Right lobe of liver (tissue), 4 donors: ENCODE measurements at regions not wholly inside any gene's neighbourhood (a gene's known extent, or its start where the extent isn't known, plus 50 kb on each side); places are given as distances from the start of the nearest gene placed in this dataset.

ENCODE experiments used
- POLR2A ChIP-seq: fragments of 450-650 bp; IDR thresholded peaks from one replicate; pipeline ENCODE4 v1.6.1; 2017; ENCODE audit warnings: antibody characterized with exemption, mild to moderate bottlenecking
- TF ChIP-seq, protein P1 (sequence below), 4 donors: fragments of 200-600 bp in 3 of 4; fragments of 450-650 bp in 1 of 4; IDR thresholded peaks; one replicate each; pipeline versions ENCODE4 v1.5.1 to v1.8.0; 2016 to 2022; ENCODE audit warnings: antibody characterized with exemption in 4 of 4, mild to moderate bottlenecking in 2 of 4
- donor health status: DM: no; HTN: no; CAD: no.
- donor health status: DM: no; HTN: no; CAD: no.
- donor health status: DM: no; HTN: yes; CAD: no.

DNA sequence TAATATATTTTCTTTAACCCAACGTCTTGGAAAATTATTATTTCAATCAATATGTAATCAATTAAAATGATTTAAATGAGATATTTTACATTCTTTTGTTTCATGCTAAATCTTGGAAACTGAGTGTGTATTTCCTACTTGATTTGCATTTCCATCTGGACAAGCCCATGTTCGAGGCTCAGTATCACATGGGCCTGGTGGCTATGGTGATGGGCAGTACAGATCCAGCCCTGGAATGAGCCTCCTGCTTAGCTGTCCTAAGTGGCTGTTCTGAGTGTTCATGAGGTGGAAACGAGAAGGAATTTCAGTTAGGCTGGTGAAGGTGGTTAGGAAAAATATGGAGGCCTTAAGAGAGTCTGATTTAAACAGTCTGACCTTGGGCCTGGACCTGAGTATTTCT is 73.0 kb upstream of the ATXN1 start:
- TF ChIP-seq, protein P1, sequence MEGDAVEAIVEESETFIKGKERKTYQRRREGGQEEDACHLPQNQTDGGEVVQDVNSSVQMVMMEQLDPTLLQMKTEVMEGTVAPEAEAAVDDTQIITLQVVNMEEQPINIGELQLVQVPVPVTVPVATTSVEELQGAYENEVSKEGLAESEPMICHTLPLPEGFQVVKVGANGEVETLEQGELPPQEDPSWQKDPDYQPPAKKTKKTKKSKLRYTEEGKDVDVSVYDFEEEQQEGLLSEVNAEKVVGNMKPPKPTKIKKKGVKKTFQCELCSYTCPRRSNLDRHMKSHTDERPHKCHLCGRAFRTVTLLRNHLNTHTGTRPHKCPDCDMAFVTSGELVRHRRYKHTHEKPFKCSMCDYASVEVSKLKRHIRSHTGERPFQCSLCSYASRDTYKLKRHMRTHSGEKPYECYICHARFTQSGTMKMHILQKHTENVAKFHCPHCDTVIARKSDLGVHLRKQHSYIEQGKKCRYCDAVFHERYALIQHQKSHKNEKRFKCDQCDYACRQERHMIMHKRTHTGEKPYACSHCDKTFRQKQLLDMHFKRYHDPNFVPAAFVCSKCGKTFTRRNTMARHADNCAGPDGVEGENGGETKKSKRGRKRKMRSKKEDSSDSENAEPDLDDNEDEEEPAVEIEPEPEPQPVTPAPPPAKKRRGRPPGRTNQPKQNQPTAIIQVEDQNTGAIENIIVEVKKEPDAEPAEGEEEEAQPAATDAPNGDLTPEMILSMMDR (IDR thresholded peaks at IDR 0.05): no peak
- TF ChIP-seq POLR2A: no peak
